HG03103 (cell line): ENCODE measurements at regions not wholly inside any gene's neighbourhood (a gene's known extent, or its start where the extent isn't known, plus 50 kb on each side); places are given as distances from the start of the nearest gene placed in this dataset.
"Not testable (repeated sequence)": the region's sequence is repeated elsewhere in the genome, so short reads cannot be mapped to it uniquely, and the experiment has no call there.

Experiments
- ATAC-seq: cut with Tn5 transposase; IDR thresholded peaks from one replicate; pipeline ENCODE4 v1.9.1; 2021; ENCODE audit warnings: low read depth; ENCODE audit not compliant: unreplicated experiment

GRCh38 chr6:86489042-86489441 is 448.3 kb upstream of the HTR1E start:
- ATAC-seq = not testable (repeated sequence)

GRCh38 chr6:86487660-86488221 is 449.6 kb upstream of the HTR1E start:
- no peak for ATAC-seq

GRCh38 chr6:86478316-86478715 is 459.0 kb upstream of the HTR1E start:
- ATAC-seq = not testable (repeated sequence)

GRCh38 chr6:86477500-86478148 is 459.7 kb upstream of the HTR1E start:
- no peak for ATAC-seq

- no peak for ATAC-seq
These were observed 461.0 kb upstream of the HTR1E start for GRCh38 chr6:86476311-86476710.

GRCh38 chr6:86474081-86474480 is 463.2 kb upstream of the HTR1E start:
- no peak for ATAC-seq

GRCh38 chr6:86471791-86472190 is 465.5 kb upstream of the HTR1E start:
- ATAC-seq = no peak

GRCh38 chr6:86459978-86460377 is 477.4 kb upstream of the HTR1E start:
- no peak for ATAC-seq

- no peak for ATAC-seq
These were observed 480.5 kb upstream of the HTR1E start for GRCh38 chr6:86456821-86457220.

- no peak for ATAC-seq
These were observed 484.1 kb upstream of the HTR1E start for GRCh38 chr6:86453232-86453631.

GRCh38 chr6:86448398-86448797 is 488.9 kb upstream of the HTR1E start:
- no peak for ATAC-seq

- ATAC-seq = no peak
These were observed 496.7 kb upstream of the HTR1E start for GRCh38 chr6:86440608-86441007.

- no peak for ATAC-seq
These were observed 513.8 kb upstream of the HTR1E start for GRCh38 chr6:86423571-86423970.

- no peak for ATAC-seq
These were observed 525.3 kb upstream of the HTR1E start for GRCh38 chr6:86412057-86412456.

GRCh38 chr6:86407128-86407527 is 530.2 kb upstream of the HTR1E start:
- no peak for ATAC-seq

- not testable (repeated sequence) for ATAC-seq
These were observed 544.5 kb upstream of the HTR1E start for GRCh38 chr6:86392850-86393249.

GRCh38 chr6:86380571-86381125 is 556.7 kb upstream of the HTR1E start:
- ATAC-seq = no peak

GRCh38 chr6:86357877-86358276 is 579.5 kb upstream of the HTR1E start:
- ATAC-seq = no peak

GRCh38 chr6:86355271-86355670 is 582.1 kb upstream of the HTR1E start:
- no peak for ATAC-seq

- no peak for ATAC-seq
These were observed 605.4 kb upstream of the HTR1E start for GRCh38 chr6:86331919-86332318.

- no peak for ATAC-seq
These were observed 606.0 kb upstream of the HTR1E start for GRCh38 chr6:86331265-86331840.

- no peak for ATAC-seq
These were observed 631.1 kb upstream of the HTR1E start for GRCh38 chr6:86306210-86306609.
